Natural killer cell treated with Interleukin-12 subunit alpha and Interleukin-12 subunit beta and Interleukin-15 and Interleukin-18, amount 100 ng/mL, for 72 hours (primary cell): ENCODE measurements at regions not wholly inside any gene's neighbourhood (a gene's known extent, or its start where the extent isn't known, plus 50 kb on each side); places are given as distances from the start of the nearest gene placed in this dataset.

ENCODE experiments used
- ATAC-seq, 2 donors: fragments of 150-1000 bp; cut with Tn5 transposase in 1 of 2; sonication (Bioruptor Pico), chemical (Tn5 transposase) in 1 of 2; 2 replicates each; pipeline ENCODE4 v1.10.0; 2021
- DNase-seq: peaks from one replicate; pipeline ENCODE4 v3.0.0; 2022; ENCODE audit warnings: low spot score
- H3K27ac Mint-ChIP-seq, 2 donors: 1 replicate in 1 of 2; 2 replicates in 1 of 2; pipeline ENCODE4 v1.8.0; 2022; ENCODE audit warnings: mixed read lengths in 2 of 2, mild to moderate bottlenecking in 1 of 2, moderate library complexity in 1 of 2
- H3K27me3 Mint-ChIP-seq, 2 donors: 1 replicate in 1 of 2; 2 replicates in 1 of 2; pipeline ENCODE4 v1.8.0; 2022; ENCODE audit warnings: mixed read lengths in 2 of 2
- H3K36me3 Mint-ChIP-seq: one replicate; pipeline ENCODE4 v1.8.0; 2022; ENCODE audit warnings: mixed read lengths
- H3K4me1 Mint-ChIP-seq, 2 donors: 1 replicate in 1 of 2; 2 replicates in 1 of 2; pipeline ENCODE4 v1.8.0; 2022; ENCODE audit warnings: low read depth in 2 of 2, mixed read lengths in 2 of 2, mild to moderate bottlenecking in 1 of 2
- H3K4me3 Mint-ChIP-seq: one replicate; pipeline ENCODE4 v1.8.0; 2022; ENCODE audit warnings: mixed read lengths
- H3K9me3 Mint-ChIP-seq: 2 replicates; pipeline ENCODE4 v1.8.0; 2022; ENCODE audit warnings: mixed read lengths

DNA sequence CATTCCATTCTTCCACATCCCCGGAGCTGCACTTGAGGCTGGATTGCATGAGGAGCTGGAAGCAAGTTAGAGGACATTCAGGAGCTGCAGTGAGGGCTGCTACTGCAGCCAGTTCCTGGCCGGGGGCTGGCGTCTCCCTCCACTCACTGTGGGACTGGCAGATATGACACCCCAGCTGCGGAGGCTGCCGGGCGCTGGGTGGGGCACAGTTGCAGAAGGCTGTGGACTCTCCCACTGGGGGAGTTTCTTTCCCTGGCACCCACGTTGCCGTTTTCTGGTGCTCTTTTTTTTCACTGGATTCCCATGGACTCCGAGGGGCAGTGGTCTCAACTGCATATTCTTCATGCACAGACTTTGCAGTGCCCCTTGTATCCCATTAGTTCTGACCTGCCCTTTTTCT is 351.1 kb upstream of the AJAP1 start:
- Mint-ChIP-seq H3K27me3 (peaks cover 0 to 2% of the 10 kb centered on the region in 2 donors), H3K4me1 (no peaks in the 10 kb centered on the region), H3K27ac (no peak overlapping the region), H3K4me3 (no peak overlapping the region), H3K9me3 (peaks cover 8% of the 10 kb centered on the region), H3K36me3 (no peaks in the 10 kb centered on the region)
- DNase-seq, result no peak
- no peak for ATAC-seq

DNA sequence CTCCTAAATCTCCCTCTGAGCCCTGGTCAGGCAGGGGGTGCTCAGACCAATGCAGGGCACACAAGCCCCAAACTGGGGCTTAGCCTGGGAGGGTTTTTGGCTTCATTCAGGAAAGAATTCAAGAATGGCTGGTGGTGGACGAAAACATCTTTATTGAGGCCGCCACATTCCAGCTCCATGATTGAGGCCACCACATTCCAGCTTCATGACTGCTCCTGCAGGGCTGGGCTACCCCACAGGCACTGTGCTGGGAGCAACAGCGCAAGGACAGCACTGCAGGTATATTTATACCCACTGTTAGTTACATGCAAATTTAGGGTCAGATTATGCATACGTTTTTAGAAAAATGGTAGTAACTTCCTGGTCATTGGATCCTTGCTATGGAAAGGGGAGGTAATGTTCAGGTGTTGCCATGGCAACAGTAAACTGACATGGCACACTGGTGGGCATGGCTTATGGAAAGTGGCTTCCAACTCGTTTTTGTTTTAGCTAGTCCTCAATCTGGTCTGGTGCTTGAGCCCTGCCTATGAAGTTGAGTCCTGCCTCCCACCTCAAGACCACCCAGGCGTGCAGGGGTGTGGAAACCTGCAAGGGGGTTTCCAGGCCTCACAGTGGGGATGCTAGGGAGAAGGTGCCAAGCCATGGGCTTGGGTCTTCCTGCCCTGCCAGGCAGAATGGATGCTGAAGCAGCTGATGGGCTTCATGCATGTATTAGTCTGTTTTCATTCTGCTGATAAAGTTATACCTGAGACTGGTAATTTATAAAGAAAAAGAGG is 348.7 kb upstream of the AJAP1 start:
- H3K27me3 Mint-ChIP-seq, result peaks cover 0 to 2% of the 10 kb centered on the region in 2 donors
- no peak for ATAC-seq
- H3K4me1 Mint-ChIP-seq, result no peaks in the 10 kb centered on the region
- DNase-seq, result no peak
- no peak overlapping the region for H3K4me3 Mint-ChIP-seq
- H3K36me3 Mint-ChIP-seq, result no peaks in the 10 kb centered on the region
- H3K27ac Mint-ChIP-seq, result no peak overlapping the region
- H3K9me3 Mint-ChIP-seq, result peaks cover 8% of the 10 kb centered on the region

DNA sequence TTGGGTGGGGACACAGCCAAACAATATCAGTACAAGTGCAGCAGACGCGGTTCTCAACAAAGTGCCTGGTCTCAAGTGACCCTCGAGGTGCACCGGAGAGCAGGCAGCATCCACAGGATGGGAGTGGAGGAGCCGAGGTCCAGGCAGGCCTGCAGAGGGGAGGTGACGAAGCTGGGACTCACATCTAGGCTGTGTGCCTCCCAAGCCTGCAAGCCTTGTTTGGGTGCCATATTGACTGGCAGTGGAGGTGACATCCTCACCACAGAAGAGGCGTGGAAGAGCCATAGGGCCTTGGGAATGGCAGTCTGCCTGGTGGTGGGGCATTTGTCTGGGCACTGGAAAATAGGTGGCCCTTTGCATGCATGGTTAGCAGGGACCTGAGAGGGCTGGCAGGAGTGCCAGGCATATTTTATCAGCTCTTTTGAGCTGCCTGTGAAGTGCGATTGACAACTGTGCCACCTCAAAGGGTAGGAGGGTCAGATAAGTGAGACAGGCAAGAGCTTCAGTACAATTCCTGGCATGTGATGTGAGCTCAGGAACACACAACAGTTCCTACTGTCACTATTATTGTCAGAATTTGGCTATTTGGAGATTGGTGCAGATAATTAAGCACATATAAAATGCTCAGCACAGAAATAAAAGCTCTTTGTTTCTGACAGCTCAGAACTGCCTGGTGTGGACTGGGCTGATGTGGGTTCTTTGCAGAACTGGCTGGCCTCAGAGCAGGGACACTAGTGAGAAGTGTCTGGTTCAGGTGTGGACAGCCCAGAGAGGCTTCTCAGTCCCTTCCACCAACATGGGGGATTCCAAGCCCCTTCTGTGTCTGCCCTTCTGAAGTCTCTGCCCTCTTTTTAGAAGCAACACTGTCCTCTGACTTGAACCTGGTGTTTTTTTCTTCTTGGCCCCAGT is 347.6 kb upstream of the AJAP1 start:
- Mint-ChIP-seq H3K4me3 (no peak overlapping the region), H3K36me3 (no peaks in the 10 kb centered on the region), H3K27me3 (peaks cover 0 to 5% of the 10 kb centered on the region in 2 donors), H3K9me3 (peaks cover 8% of the 10 kb centered on the region), H3K4me1 (no peaks in the 10 kb centered on the region), H3K27ac (no peak overlapping the region)
- DNase-seq (no peak), ATAC-seq (no peak)

DNA sequence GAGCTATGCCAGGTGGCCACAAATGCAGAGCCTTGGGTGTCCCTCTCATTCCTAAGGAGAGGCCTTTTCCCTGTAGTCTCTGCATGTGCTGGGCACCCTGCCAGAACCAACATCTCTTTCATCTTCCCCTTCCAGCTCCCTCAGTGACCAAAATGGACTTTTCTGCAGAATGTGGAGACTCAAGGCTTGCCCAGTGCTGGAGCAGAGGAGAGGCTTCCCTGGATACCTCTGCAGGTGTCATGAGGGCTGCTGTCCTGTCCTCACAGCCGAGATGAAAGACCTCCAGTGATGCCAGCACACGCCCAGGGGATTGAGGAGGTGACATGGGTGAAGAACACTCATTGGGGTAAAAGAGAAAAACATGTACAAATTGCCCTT is 347.0 kb upstream of the AJAP1 start:
- no peak for ATAC-seq

DNA sequence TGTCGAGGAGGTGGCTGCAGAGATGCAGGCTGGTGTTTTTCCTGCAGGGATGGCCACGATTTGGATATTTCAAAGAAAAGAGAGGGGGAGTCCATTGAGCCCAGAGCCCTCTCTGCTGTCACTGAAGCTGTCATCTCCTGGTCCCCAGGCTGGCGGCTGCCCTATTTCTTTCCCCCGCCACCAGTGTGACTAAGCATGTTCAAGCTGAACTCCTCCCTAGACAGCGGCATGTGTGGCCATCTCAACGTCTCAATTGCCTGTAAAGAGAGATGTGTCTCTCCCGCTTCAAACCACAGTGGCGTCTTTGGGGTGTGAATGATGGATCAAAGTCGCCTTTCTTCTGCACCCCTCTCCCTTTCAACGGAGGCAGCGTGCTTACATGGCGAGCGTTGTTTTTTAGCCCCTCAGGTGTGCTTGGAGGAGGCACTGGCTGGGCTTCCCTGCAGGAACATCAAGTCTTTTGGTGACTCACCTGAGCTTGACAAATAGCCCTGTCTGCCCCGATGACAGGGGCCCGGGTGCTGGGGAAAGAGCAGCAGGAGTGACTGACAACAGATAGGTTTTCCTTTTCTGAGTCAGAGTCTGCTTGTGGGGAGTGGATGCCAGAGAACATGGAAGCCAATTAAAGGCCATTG is 346.4 kb upstream of the AJAP1 start:
- Mint-ChIP-seq H3K27ac (no peak overlapping the region), H3K4me3 (no peak overlapping the region), H3K4me1 (no peaks in the 10 kb centered on the region), H3K36me3 (no peaks in the 10 kb centered on the region), H3K9me3 (peaks cover 4% of the 10 kb centered on the region), H3K27me3 (peaks cover 0 to 5% of the 10 kb centered on the region in 2 donors)
- no peak for ATAC-seq
- DNase-seq, result no peak

More for the DNA sequence above, 347.0 kb upstream of the AJAP1 start:
- Mint-ChIP-seq H3K27ac (no peak overlapping the region), H3K27me3 (peaks cover 0 to 5% of the 10 kb centered on the region in 2 donors), H3K4me3 (no peak overlapping the region), H3K9me3 (peaks cover 8% of the 10 kb centered on the region), H3K4me1 (no peaks in the 10 kb centered on the region), H3K36me3 (no peaks in the 10 kb centered on the region)
- DNase-seq, result no peak

DNA sequence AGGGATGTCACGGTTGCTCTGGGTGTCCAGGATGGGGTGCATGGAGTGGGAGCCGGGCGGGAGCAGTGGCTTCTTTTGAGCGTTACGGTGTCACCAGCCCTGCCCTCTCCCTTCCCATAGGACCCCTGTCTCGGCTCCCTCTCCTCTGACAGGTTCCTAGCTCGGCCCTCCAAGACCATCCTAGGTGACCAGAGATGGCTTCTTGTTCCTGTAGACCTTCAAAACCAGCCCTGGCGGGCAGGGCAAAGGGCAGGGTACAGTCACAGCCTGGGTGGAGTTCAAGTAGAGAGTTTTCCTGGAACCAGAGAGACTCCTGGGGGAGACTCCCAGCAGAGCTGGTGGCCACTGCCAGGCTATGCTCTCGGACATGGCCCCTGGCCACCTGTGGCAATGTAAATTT is 345.6 kb upstream of the AJAP1 start:
- Mint-ChIP-seq H3K4me1 (no peaks in the 10 kb centered on the region), H3K27ac (no peak overlapping the region), H3K9me3 (peaks cover 5% of the 10 kb centered on the region), H3K27me3 (peaks cover 0 to 3% of the 10 kb centered on the region in 2 donors), H3K36me3 (peaks cover 7% of the 10 kb centered on the region), H3K4me3 (no peak overlapping the region)
- ATAC-seq (no peak), DNase-seq (no peak)

DNA sequence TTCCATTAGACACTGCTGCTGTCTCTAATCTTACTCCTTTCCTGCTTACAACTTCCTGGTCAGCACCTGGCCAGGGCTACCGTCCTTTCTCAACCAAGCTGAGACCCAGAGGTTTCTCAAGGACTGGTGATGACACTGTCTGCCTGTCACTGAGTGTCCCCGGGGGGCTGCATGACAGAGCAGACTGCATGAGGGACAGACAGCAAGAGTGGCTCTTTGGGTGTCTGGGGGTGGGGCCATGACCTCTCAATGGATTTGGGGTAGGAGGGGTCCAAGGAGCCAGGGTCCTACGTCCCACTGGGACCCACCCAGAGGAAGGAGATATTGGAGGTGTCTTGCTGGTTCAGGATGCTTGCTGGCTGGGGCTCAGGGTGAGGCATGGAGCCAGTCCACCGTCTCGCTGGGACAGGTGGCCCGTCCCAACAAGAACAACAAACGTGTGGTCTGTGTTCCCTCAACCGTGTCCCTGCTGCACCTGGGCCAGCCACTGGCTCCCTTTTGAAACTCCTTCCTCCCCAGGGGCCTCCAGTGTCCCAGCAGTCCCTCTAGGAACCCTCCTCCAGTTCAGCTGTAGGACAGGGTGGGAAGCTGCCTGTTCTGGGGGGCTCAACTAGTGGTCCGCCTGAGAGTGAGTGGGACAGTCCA is 344.6 kb upstream of the AJAP1 start:
- Mint-ChIP-seq H3K4me1 (no peaks in the 10 kb centered on the region), H3K4me3 (no peak overlapping the region), H3K36me3 (peaks cover 12% of the 10 kb centered on the region), H3K27ac (no peak overlapping the region), H3K27me3 (peaks cover 3 to 5% of the 10 kb centered on the region in 2 donors), H3K9me3 (peaks cover 9% of the 10 kb centered on the region)
- ATAC-seq (peak in 1 of 2 donors; percentile 25), DNase-seq (no peak)

DNA sequence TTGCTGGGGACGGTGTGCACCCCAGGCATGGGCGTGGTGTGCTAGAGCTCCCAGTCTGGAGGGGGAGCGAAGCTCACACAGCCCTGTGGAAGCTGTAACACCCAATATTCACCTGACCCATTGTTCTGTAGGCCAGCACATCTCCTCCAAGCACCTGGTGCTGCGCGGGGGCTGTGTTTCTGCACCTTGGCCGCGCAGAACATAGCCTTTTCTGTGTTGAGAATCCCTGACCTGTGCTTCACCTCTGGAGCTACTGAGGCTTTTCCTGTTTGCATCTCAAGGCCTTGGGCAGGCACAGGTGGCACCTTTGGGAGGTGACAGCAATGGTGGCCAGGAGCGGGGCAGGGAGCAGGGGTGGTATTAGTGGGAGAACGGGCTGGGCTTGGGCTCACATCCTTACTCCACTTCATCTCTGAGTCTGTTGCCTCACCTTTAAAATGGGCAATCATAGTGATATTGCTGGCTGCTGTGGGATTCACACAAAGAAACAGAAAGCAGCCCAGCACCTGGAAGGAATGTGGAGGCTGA is 343.9 kb upstream of the AJAP1 start:
- no peak for DNase-seq
- H3K27me3 Mint-ChIP-seq, result peaks cover 7% of the 10 kb centered on the region in 2 donors
- peaks cover 16% of the 10 kb centered on the region for H3K36me3 Mint-ChIP-seq

DNA sequence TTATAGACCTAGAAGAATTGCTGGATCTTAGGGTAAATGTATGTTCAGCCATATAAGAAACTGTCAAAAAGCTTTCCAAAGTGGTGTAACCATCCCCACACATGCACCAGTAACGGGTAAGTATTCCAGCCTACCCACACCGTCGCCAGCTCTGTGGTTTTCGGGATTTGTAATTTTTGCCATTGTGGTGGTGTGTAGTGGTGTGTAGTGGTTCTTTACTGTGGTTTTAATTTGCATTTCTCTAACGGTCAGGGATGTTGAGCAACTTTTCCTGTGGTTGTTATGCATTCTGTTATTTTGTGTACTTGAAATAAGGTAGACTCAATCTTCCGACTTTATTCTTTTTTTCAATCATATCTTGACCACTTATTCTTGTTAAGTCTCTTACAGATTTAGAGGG is 342.4 kb upstream of the AJAP1 start:
- H3K4me1 Mint-ChIP-seq, result no peaks in the 10 kb centered on the region
- DNase-seq (no peak), ATAC-seq (no peak)
- no peak overlapping the region for H3K27ac Mint-ChIP-seq
- peaks cover 16% of the 10 kb centered on the region for H3K36me3 Mint-ChIP-seq
- peaks cover 14 to 21% of the 10 kb centered on the region in 2 donors for H3K27me3 Mint-ChIP-seq
- peaks cover 16% of the 10 kb centered on the region for H3K9me3 Mint-ChIP-seq
- no peak overlapping the region for H3K4me3 Mint-ChIP-seq

More for the DNA sequence above, 343.9 kb upstream of the AJAP1 start:
- Mint-ChIP-seq H3K4me3 (no peak overlapping the region), H3K27ac (no peak overlapping the region), H3K4me1 (no peaks in the 10 kb centered on the region), H3K9me3 (peaks cover 13% of the 10 kb centered on the region)
- ATAC-seq, result peak in 1 of 2 donors; percentile 37

DNA sequence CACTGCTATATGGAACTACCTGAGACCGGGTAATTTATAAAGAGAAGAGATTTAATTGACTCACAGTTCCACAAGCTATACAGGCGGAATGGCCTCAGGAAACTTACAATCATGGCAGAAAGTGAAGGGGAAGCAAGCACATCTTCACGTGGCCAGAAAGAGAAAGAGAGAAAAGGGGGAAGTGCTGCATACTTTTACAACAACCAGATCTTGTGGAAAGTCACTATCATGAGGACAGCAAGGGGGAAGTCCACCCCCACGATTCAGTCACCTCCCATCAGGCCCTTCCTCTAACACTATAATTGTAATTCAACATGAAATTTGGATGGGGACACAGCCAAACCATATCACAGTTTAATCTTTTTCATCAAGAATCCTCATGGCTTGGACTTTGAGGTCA is 339.2 kb upstream of the AJAP1 start:
- ATAC-seq (no peak), DNase-seq (no peak)
- Mint-ChIP-seq H3K27ac (no peak overlapping the region), H3K9me3 (peaks cover 16% of the 10 kb centered on the region), H3K4me1 (no peaks in the 10 kb centered on the region), H3K4me3 (no peak overlapping the region), H3K36me3 (peaks cover 16% of the 10 kb centered on the region), H3K27me3 (peaks cover 14 to 23% of the 10 kb centered on the region in 2 donors)

DNA sequence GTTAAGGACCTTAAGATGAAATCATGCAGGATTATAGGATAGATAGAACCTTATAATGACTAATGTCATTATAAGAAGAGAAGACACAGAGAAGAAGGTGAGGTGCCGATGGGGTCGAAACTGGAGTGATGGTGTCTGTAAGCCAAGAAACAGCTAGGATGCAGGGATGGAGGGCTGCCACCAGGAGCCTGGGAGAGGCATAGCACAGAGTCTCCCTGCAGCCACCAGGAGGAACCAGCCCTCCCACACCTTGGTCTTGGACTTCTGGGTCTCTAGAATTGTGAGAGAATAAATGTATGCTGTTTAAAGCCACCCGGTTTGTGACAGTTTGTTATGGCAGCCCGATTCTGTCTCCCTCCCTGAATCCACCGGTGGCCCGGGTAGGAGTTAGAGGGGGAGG is 337.2 kb upstream of the AJAP1 start:
- Mint-ChIP-seq H3K4me3 (no peak overlapping the region), H3K27me3 (peaks cover 12 to 23% of the 10 kb centered on the region in 2 donors), H3K27ac (no peak overlapping the region), H3K36me3 (peaks cover 16% of the 10 kb centered on the region), H3K9me3 (peaks cover 16% of the 10 kb centered on the region), H3K4me1 (no peaks in the 10 kb centered on the region)
- ATAC-seq (no peak), DNase-seq (no peak)

DNA sequence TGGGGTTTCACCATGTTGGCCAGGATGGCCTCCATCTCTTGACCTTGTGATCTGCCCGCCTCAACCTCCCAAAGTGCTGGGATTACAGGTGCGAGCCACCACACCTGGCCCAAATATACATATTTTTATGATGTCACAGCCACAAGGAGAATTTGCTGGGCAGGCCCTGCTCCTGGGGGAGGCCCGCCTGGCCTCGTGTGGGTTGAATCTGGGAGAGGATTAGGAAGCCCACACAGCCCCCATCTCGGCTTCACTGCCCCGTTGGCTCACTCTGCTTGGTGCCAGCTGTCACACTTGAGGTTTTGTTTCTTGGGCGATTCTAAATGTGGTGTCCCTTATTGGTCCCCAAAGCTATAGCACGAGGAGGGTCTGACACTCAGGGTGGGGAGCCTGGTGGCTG is 335.7 kb upstream of the AJAP1 start:
- no peak overlapping the region for H3K4me3 Mint-ChIP-seq
- H3K4me1 Mint-ChIP-seq, result no peaks in the 10 kb centered on the region
- H3K27ac Mint-ChIP-seq, result no peak overlapping the region
- H3K9me3 Mint-ChIP-seq, result peaks cover 11% of the 10 kb centered on the region
- ATAC-seq (no peak), DNase-seq (no peak)
- H3K27me3 Mint-ChIP-seq, result peaks cover 12 to 23% of the 10 kb centered on the region in 2 donors
- H3K36me3 Mint-ChIP-seq, result peaks cover 10% of the 10 kb centered on the region

DNA sequence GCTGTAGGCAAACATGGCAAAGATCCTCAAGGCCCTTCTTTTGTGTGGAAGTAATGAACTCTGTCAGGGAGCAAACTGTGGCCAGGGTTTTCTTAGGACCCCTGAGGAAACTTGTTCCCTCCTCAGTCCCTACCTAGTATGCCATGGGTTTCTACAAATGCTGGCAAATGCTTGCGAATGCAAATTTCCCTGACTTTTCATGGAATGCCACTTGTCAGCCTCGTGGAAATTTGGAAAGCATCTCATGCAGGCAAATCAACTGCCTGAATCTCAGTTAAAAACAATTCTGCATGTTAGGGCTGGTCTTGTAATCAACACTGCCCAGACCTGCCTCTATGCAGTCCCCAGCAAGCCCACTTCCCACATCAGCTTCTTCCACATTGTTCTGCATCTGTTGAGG is 334.9 kb upstream of the AJAP1 start:
- Mint-ChIP-seq H3K4me1 (no peaks in the 10 kb centered on the region), H3K27me3 (peaks cover 12 to 21% of the 10 kb centered on the region in 2 donors), H3K27ac (no peak overlapping the region), H3K9me3 (peaks cover 10% of the 10 kb centered on the region), H3K4me3 (no peak overlapping the region), H3K36me3 (peaks cover 7% of the 10 kb centered on the region)
- no peak for DNase-seq
- no peak for ATAC-seq
